ENCODE measurements at regions not wholly inside any gene's neighbourhood (a gene's known extent, or its start where the extent isn't known, plus 50 kb on each side); places are given as distances from the start of the nearest gene placed in this dataset.

DNA sequence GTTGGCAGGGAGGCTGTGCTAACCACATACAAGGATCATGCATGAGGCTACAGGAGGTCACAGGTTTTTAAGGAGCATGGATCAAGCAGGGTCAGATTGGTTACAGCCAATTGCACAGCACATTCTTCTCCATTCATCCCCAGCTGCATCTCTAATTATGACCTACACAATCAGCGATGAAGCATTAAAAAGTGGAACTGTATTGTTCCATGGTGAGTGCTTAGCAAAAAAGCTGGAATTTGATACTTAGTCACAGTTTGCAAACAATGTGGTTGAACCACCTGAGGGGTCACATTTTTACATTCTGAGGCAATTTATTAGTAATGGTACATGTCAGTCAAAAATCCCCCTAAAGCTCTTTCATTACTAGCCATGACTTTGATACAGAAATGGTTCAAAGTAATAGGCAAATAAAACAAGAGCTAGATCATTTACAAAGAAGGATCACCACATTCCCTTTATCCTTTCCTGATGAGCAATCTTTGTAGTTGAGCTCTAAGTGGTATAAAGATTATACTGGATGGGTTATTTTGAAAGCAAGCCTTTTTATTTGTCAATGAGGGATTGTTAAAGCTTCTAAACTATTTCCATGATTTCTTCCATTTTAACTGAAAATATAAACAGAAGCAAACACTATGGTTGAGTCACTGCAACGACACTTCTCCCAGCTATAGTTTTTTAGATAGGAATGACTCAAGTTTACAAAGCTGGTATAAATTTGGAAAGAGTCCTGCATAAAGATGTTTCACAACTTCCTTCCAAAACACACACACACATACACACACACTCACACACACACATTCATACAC lies 217.8 kb upstream of the SEMA3A start:
- no peak for DNase-seq (ENCODE audit: low spot score in 2 of 2)
- no peak overlapping the region for H3K4me3 ChIP-seq
- TF ChIP-seq, protein P1, sequence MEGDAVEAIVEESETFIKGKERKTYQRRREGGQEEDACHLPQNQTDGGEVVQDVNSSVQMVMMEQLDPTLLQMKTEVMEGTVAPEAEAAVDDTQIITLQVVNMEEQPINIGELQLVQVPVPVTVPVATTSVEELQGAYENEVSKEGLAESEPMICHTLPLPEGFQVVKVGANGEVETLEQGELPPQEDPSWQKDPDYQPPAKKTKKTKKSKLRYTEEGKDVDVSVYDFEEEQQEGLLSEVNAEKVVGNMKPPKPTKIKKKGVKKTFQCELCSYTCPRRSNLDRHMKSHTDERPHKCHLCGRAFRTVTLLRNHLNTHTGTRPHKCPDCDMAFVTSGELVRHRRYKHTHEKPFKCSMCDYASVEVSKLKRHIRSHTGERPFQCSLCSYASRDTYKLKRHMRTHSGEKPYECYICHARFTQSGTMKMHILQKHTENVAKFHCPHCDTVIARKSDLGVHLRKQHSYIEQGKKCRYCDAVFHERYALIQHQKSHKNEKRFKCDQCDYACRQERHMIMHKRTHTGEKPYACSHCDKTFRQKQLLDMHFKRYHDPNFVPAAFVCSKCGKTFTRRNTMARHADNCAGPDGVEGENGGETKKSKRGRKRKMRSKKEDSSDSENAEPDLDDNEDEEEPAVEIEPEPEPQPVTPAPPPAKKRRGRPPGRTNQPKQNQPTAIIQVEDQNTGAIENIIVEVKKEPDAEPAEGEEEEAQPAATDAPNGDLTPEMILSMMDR (IDR thresholded peaks at IDR 0.05), result no peak
- TF ChIP-seq POLR2A (IDR thresholded peaks at IDR 0.05) (no peak), EP300 (IDR thresholded peaks at IDR 0.05) (no peak)
- no peak overlapping the region for H3K27ac ChIP-seq
- peaks cover 0 to 6% (median 0%) of the 10 kb centered on the region in 4 donors for H3K9me3 ChIP-seq
- H3K36me3 ChIP-seq, result no peaks in the 10 kb centered on the region
- H3K27me3 ChIP-seq, result no peaks in the 10 kb centered on the region
- 39 to 43% methylated on average over 2 of the region's 2 CpGs for WGBS, 2 donors
- no peaks in the 10 kb centered on the region for H3K4me1 ChIP-seq

GRCh38 chr7:84399661-84400060 lies 205.1 kb upstream of the SEMA3A start:
- Histone ChIP-seq H3K27me3 (no peaks in the 10 kb centered on the region), H3K36me3 (no peaks in the 10 kb centered on the region), H3K4me1 (no peaks in the 10 kb centered on the region), H3K4me3 (no peak overlapping the region), H3K27ac (no peak overlapping the region), H3K9me3 (peaks cover 0 to 31% (median 4%) of the 10 kb centered on the region in 4 donors)
- DNase-seq (ENCODE audit: low spot score in 2 of 2), result no peak
- TF ChIP-seq POLR2A (IDR thresholded peaks at IDR 0.05), result no peak
- TF ChIP-seq EP300 (IDR thresholded peaks at IDR 0.05), result no peak
- TF ChIP-seq, protein P1 (IDR thresholded peaks at IDR 0.05), result no peak
- WGBS, 2 donors, result 57% methylated on average over 1 of the region's 1 CpG

- no peaks in the 10 kb centered on the region for H3K4me1 ChIP-seq
- no peak overlapping the region for H3K4me3 ChIP-seq
- TF ChIP-seq, protein P1 (IDR thresholded peaks at IDR 0.05), result no peak
- no peak for TF ChIP-seq EP300 (IDR thresholded peaks at IDR 0.05)
- no peak for TF ChIP-seq POLR2A (IDR thresholded peaks at IDR 0.05)
- no peaks in the 10 kb centered on the region for H3K36me3 ChIP-seq
- H3K27ac ChIP-seq, result no peak overlapping the region
- no peaks in the 10 kb centered on the region for H3K9me3 ChIP-seq
- DNase-seq (ENCODE audit: low spot score in 2 of 2), result no peak
- no peaks in the 10 kb centered on the region for H3K27me3 ChIP-seq
Measured at GRCh38 chr7:84394219-84394618, 199.6 kb upstream of the SEMA3A start.

GRCh38 chr7:84393786-84394185 lies 199.2 kb upstream of the SEMA3A start:
- Histone ChIP-seq H3K4me1 (no peaks in the 10 kb centered on the region), H3K36me3 (no peaks in the 10 kb centered on the region), H3K9me3 (no peaks in the 10 kb centered on the region), H3K4me3 (no peak overlapping the region), H3K27ac (no peak overlapping the region), H3K27me3 (no peaks in the 10 kb centered on the region)
- no peak for DNase-seq (ENCODE audit: low spot score in 2 of 2)
- TF ChIP-seq, protein P1 (IDR thresholded peaks at IDR 0.05), result no peak
- TF ChIP-seq EP300 (IDR thresholded peaks at IDR 0.05) (no peak), POLR2A (IDR thresholded peaks at IDR 0.05) (no peak)

DNA sequence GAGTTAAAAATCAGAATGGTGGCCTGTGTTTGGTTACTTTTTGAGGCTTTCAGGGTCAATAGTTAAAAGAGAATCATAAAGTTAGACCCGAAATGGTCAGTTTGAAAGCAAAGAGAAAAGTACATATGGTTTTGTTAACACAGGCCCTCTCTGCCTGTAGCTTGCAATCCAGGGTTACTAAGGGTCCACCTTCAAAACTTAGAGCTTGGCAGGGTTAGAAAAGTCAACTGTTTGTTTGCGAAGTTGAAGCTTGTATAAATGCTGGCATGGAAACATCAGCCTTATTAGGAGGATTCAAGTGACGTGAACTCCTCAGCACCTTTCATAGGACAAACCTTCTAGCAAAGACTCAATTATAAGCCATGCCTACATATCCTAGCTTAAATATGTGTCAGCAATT lies 196.3 kb upstream of the SEMA3A start:
- Histone ChIP-seq H3K36me3 (no peaks in the 10 kb centered on the region), H3K9me3 (no peaks in the 10 kb centered on the region), H3K4me3 (no peak overlapping the region), H3K27ac (no peak overlapping the region), H3K4me1 (no peaks in the 10 kb centered on the region), H3K27me3 (no peaks in the 10 kb centered on the region)
- 57 to 69% methylated on average over 3 of the region's 3 CpGs for WGBS, 2 donors
- DNase-seq (ENCODE audit: low spot score in 2 of 2), result no peak
- TF ChIP-seq EP300 (IDR thresholded peaks at IDR 0.05) (no peak), POLR2A (IDR thresholded peaks at IDR 0.05) (no peak)
- TF ChIP-seq, protein P1 (IDR thresholded peaks at IDR 0.05), result no peak

Measured in tibial nerve (tissue), 4 donors.